GM21717 (cell line): ENCODE measurements at regions not wholly inside any gene's neighbourhood (a gene's known extent, or its start where the extent isn't known, plus 50 kb on each side); places are given as distances from the start of the nearest gene placed in this dataset.
"Not testable (repeated sequence)": the region's sequence is repeated elsewhere in the genome, so short reads cannot be mapped to it uniquely, and the experiment has no call there.

Experiments
- ATAC-seq: cut with Tn5 transposase; IDR thresholded peaks from one replicate; pipeline ENCODE4 v1.9.1; 2021; ENCODE audit warnings: mild to moderate bottlenecking, moderate library complexity; ENCODE audit not compliant: unreplicated experiment

DNA sequence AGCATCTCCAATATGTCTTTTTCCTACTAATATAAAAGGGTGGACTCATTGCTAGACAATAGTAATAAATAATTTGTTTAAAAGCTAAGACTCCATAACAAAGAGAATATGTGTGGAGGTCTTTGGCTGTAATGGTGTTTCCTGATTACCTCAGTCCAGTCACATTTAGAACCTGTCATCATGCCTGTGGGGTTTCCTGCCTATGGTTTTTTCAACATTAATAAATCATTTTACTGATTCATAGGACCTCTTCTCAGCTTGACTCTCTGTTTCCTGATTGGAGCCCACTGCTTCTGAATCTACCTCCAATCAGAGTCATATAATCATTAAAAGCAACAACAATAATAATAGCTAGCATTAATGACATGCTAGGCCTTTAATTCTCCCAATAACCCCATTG is 52.4 kb upstream of the GNAI1 start:
- ATAC-seq: no peak

DNA sequence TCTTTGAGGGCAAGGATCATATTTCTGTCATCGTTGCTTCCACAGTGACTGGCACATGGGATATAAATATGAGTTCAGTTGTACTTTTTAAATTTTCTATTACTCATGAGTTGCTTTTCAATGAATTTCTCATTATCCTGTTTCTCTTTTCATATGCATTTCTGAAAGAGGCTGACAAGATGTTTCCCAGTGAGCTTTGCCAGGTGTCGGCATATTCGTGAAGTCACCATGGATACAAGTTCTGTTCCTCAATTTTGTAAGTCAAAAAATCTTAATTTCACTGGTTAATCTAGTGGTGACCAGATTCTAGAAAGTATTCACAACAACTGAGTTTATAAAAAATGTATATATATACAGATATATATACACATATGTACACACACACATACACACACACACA is 55.7 kb upstream of the GNAI1 start:
- no peak for ATAC-seq

DNA sequence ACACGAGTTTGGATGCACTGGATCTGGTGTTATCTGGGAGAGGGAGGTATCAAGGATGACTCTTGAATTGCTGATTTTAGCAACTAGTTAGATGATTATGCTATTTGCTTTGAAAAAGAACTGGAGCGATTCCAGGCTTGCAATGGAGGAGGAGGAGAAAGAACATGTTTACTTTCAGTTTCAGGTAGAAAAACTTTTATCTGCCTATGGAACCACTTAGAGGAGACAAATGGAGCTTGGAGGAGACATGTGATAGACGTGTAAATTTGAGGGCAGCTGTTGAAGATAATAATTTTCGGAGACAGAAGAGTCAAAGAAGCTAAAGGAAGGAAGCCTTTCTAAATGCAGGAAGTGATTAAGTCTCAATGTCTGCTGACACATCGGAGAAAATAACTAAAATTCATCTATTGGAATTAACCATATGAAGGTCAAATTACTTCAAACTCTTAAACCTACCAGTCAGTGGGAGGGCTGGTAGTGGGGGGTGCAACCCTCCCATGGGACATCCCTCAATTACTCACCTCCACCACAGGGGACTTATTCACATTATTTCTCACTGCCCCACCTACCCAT is 56.4 kb upstream of the GNAI1 start:
- no peak for ATAC-seq

DNA sequence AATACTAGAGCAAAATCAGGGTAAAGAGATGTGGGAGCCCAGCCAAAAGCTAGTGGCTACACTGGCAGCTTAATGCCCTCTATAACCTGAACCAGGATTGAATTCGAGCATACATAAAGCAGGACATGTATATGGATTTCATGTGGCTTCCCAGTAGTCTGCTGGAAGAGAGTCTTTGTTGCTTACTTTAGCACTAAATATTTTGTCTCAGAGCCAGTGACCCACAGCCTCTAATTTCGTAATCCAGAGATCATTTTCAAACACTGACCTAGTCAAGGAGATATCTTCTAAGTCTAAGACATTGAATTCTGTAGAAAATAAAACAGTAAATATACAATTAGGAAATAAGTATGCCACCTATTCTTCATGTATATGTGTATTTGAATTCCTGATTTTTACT is 64.2 kb upstream of the GNAI1 start:
- ATAC-seq: no peak

DNA sequence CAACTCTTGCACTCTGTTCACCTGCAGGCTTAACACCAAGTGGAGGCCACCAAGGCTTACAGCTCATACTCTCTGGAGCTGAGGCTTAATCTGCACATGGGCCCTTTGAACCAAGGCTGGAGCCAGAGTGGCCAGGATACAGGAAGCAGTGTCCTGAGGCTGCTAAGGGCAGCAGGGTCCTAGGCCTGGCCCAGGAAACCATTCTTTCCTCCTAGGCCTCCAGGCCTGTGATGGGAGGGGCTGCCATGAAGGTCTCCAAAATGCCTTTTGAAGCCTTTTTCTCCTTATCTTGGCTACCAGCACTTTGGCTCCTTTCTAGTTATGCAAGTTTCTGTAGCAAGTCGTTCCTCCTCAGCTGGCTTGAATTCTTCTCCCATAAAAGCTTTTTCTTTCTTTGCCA is 68.0 kb upstream of the GNAI1 start:
- no peak for ATAC-seq

DNA sequence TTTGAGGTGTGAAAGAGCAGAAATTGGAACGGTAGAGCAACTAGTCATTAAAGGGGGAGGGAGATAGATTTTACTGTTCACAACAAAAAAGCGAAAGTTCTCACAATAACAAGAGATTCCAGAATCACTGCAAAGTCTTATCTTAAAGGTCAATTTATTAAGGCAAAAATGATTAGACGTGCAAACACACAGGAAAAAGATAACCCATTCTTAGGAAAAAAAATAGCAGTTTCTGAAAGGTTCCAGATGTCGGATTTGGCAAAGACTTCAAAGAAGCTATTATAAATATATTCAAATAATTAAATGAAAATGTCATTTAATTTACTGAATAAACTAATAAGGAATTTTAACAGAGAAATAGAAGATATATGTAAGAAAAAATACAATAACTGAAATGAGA is 70.8 kb upstream of the GNAI1 start:
- ATAC-seq: no peak

DNA sequence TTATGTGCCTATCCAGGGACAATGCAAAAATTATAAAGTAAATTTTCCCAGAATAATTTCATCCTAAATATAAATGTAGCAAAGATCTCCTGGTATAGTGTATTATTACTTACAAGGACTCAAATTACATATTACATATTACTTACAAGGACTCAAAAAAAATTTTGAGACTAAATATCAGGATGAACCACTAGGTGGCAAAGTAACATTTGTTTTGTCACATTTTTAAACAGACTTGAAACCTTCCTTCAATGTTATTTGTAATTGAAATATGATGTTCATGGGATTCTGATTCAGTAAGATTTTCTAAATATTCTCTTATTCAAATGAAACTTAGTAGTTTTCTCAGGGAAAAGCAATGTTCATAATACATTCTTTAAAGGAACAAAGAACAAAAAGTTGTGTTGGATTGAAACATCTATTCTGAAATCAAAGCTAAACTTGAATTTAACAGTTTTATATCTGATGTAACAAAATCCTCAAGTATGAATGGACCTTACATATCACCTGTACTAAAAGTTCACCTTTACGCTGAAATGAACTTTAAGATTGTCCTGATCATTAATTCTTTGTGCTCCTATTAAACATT is 74.3 kb upstream of the GNAI1 start:
- ATAC-seq: no peak

DNA sequence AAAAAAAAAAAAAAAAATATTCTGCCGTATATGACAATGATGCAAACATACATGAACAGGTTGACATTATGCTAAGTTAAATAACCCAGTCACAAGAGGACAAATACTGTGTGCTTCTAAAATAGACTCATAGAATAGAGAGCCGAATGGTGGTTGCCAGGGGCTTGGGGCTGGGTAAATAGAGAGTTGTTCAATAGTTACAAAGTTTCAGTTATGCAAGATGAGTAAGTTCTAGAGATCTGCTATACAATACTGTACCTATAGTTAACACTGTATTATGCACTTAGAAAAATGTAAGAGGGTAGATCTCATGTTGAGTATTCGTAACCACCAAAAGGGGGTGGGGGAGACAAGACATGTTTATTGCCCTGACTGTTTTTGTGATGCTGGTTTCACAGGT is 77.1 kb upstream of the GNAI1 start:
- ATAC-seq: no peak

DNA sequence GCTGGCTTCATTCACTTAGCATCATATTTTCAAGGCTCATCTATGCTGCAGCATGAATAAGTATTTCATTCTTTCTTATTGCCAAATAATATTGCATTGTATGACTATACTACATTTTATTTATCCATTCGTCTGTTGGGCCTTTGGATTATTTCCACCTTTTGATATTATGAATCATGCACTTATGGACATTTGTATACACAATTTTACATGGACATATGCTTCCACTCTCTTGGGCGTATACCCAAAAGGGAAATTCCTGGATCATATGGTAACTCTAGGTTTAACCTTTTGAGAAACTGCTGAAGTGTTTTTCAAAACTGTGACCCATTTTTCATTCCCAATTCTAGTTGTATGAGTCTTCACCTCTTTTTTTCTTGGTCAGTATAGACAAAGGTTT is 80.3 kb upstream of the GNAI1 start:
- ATAC-seq: no peak

DNA sequence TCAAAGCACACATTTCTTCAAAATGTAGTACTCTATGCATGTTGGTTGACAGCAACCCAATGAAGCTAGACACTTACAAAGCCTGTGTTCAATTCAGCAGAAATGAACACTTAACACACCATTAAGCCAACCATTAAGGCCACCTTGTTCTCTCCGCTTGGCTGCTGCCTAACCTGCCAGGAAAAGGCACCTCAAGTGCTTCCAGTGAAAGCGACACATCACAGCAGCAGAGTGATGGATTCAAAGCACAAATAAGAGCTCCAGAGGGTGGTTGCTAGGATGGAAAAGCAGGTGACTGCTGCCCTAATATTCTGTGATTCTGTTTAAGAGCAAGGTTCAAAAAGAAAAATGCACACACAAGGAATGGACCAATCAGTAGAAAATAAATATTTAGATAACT is 81.5 kb upstream of the GNAI1 start:
- ATAC-seq: no peak

DNA sequence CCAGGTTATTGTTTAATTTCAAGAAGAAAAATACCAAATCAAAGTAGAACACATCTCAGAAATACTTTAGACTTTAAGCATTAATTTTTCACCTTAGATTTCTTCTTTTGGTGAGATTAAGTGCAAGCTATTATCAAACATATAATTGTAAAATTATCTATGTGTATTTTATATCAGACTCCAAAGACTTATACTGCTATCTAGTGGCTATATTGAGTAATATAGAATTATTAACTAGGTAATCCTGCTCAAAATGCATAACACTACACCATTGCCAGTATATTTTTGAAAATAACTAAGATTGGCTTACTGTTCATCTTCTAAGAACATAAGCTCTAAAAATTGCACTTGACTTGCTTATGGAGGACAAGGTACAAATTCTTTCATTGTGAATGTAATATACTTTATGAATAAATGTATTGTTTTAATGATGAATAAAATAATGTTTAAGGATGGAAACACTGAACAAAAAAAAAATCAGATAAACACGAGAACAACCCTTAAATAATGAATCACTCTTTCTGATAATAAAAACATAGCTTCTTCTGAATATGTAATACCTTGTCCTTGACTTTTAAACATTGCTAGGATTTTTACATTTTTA is 86.7 kb upstream of the GNAI1 start:
- no peak for ATAC-seq

DNA sequence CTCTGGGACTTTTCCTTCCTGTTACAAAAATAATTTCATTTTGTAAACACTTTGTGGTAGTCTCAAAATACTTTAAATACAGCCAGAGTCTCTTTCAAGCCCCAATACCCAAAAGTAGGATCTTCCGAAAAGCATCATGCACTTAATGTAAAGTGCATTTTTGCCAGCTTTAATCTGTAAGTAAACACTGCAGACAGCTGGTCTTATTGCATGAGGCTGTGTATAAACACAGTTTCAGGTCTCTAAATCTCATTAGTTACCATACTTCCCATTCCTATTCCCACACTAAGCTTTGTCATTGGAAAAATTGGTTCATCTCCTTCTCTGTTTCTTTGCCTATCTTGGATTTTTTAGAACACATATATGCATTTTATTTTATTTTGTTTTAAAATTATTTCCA is 87.6 kb upstream of the GNAI1 start:
- ATAC-seq: no peak

DNA sequence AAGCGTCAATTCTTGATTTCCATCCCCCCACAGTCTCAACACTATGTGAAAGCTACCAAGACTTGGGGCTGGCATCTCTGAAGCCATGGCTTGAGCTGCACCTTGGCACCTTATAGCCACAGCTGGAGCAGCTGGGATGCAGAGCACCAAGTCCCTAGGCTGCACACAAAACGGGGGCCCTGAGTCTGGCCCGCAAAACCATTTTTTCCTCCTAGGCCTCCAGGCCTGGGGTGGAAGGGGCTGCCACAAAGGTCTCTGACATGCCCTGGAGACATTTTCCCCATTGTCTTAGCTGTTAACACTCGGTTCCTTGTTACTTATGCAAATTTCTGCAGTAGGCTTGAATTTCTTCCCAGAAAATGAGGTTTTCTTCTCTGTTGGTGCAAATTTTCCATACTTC is 89.8 kb upstream of the GNAI1 start:
- no peak for ATAC-seq

DNA sequence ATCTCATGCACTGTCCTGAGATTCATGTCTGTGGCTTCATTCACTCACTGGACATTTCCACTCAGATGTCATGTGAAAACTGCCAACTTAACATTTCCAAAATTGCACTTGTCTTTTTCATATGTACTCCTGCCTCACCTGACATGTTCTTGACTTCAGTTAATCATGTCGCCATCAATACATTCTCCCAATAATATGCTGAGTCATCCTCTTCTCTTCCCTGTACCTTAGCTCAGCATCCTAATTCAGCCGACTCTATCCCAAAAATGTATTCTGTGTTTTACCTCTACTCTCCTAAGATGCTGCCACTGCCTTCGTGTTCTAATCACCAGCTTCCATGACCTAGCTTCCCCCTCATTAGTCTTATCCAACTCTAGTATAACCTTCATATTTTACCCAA is 93.9 kb upstream of the GNAI1 start:
- ATAC-seq: no peak

DNA sequence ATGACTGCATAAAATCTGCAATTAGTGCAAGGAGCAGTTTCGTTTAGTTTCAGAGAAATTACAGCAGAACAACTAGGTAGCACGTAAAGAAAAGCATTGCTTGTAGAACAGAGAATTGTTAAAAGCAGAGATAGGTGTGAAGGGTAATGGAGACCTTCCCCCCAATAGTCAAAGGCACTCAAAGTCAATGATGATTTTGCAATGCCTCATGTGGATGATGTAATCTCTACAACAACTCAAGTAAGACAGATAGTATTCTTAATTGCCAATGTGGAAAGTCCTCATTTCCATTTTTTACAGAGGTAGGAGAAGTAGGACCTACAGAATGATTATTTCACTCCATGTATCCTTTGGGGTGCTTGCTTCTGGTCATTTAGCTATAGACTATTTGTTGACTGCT is 94.3 kb upstream of the GNAI1 start:
- no peak for ATAC-seq

DNA sequence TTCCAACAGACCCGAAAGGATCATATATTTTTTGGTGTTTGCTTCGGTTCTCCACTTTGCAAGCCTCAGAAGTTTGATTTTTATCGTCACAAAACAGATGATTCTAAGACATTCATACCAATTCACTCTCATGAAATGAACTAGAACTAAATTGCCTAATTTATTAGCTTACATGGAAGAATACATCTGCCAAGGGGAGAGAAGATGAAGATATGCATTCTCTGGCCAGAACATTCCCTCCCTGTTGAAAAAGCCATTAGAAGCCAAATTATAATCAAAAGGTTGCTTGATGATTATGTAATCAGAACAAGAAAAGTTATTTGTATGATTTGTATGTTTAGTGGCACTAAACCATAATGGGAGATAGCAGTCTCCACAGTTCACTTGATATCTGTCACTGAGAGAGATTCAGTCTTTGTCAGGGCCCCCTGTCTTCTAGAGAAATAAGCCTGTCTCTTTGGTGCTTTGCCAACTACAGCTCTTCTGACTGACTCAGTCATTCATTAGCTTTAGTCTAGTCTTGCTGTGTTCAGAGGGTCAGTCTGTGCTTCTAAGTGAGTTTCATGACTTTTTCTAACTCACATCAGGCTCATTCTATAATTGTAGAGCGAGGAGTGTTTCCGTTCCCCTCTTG is 95.3 kb upstream of the GNAI1 start:
- no peak for ATAC-seq

DNA sequence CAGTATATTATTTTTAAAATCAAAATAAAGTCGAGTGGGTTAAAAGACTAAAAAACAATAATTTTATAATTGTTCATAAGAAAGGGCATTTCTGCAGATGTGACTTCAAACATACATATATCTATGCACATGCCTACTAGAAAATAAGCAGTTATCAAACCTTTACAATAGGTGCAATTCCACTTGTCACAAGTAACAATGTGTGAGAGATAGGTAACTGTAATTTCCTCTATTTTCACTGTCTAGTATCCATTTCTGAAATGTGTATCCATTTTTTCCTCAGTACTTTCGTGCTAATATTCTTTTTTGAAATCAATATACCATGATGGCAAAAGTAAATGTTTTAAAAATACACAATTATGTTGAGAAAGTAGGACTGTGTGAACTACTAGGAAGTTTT is 96.9 kb upstream of the GNAI1 start:
- no peak for ATAC-seq

DNA sequence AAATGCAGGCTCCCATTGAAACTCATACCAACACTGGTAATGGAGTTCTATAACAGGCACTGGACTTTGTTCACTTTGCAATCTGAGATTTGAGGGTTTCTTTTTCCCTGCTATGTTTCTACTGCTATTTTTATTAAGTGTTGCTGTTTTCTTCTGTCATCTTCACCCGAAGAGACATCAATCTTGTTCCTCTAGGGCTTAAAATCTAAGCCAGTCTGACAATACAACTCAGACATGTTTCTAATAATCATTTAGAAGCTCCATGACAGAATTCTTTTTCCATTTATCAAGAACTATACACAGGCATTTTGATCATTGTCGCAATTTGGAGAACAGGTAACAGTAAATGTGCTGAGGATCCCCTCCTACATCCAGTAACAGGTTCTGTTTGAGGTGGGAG is 98.5 kb upstream of the GNAI1 start:
- ATAC-seq: no peak

DNA sequence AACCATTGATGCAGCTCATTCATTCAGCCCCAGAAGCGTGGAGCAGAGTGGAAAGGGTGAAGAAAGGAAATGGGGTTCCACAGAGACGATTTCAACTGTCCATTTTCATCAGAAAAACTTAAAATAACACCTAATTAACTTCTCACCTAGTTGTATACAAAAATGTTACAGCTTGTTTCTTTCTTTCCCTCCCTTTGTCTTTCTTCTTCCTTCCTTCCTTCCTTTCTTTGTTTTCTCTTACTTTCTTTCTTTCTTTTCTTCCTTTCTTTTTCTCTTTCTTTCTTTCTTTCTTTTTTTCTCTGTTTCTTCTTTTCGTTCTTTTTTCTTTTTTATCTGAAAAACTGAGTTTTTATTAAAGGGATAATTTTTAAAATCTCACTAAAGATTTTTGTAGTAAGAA is 105.9 kb upstream of the GNAI1 start:
- no peak for ATAC-seq

DNA sequence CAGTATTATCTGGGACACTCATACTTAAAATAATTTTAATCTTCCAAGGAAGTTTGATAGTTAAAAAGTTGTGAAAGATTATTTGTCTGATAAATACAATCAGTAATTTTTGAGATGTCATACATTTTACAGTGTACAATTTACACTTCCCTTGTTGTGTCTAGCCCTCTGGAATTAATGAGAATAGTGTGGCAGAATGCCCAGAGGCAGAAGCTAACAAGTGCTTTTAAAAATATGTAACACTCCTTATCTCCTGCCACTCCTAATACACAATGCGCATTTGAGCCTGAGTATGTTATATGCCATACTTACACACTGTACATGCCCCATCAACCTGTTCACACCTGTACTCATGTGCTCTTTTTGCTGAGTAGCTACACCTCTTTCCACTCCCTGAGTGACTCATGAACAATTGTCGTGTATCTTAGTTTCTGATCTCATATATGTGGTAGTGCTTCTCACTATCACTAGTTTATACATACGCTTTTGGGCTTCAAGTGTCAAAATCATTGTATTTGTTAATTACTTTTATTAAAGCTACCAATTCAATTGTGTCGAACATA is 106.9 kb upstream of the GNAI1 start:
- ATAC-seq: no peak

DNA sequence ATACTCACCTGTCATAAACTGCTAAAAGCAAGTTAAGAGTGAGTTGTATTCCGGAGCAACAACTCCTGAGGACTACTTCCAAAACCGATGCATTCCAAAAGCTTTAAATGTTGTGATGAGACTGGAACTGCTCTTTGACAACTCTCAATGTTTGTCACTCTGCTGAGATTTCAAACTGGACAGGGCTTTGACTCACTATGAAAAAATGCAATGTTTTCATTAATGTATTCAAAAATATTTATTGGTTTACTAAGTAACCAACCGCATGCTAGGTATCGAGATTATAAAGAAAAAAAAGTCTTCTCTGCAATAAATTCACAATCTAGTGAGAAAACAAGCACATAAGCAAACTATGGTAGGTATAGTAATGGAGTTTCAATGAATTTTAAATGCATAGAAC is 107.9 kb upstream of the GNAI1 start:
- no peak for ATAC-seq

DNA sequence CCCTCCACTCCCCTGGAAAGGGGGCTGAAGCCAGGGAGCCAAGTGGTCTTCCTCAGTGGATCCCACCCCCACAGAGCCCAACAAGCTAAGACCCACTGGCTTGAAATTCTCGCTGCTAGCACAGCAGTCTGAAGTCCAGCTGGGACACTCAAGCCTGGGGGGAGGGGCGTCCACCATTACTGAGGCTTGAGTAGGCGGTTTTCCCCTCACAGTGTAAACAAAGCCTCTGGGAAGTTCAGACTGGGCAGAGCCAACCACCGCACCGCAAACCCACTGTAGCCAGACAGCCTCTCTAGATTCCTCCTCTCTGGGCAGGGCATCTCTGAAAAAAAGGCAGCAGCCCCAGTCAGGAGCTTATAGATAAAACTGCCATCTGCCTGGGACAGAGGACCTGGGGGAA is 114.4 kb upstream of the GNAI1 start:
- not testable (repeated sequence) for ATAC-seq
